ENCODE measurements at regions not wholly inside any gene's neighbourhood (a gene's known extent, or its start where the extent isn't known, plus 50 kb on each side); places are given as distances from the start of the nearest gene placed in this dataset.
A peak's percentile ranks its signal among the peaks of the same experiment; 100 is the strongest.

- Histone ChIP-seq H3F3A (ENCODE audit: control insufficient read depth, insufficient read depth) (no peaks in the 10 kb centered on the region), H3K9me2 (replicated peaks; ENCODE audit: control insufficient read depth, low read length) (no peaks in the 10 kb centered on the region), H4K20me1 (ENCODE audit: control insufficient read depth, insufficient read depth, low read depth, low read length) (no peaks in the 10 kb centered on the region), H3K4me1 (ENCODE audit: control insufficient read depth, low read length) (0 out of 2 replicates have a peak, but pooled peaks cover 3% of the 10 kb centered on the region), H3K36me3 (ENCODE audit: control insufficient read depth, low read length) (no peaks in the 10 kb centered on the region), H3K79me2 (ENCODE audit: control insufficient read depth, low read length) (no peaks in the 10 kb centered on the region), H3K27me3 (ENCODE audit: control insufficient read depth, low read length) (no peaks in the 10 kb centered on the region), H3K9me3 (ENCODE audit: control insufficient read depth, insufficient read depth, low read length) (no peaks in the 10 kb centered on the region), H3K27ac (ENCODE audit: low read depth, low read length) (no peak overlapping the region), H3K4me3 (ENCODE audit: low read length) (no peak overlapping the region), H3K4me2 (ENCODE audit: low read length) (no peak overlapping the region)
- TF ChIP-seq EZH2phosphoT487 (IDR thresholded peaks at IDR 0.05; ENCODE audit: borderline replicate concordance, low read length) = no peak
- no peak for TF ChIP-seq CTCF (IDR thresholded peaks at IDR 0.05; ENCODE audit: low read depth, low read length, poor library complexity, severe bottlenecking)
Observed at GRCh38 chr12:58342736-58343135, 401.4 kb downstream of the ATP23 start.

- Histone ChIP-seq H3K27ac (ENCODE audit: low read depth, low read length) (no peak overlapping the region), H3K36me3 (ENCODE audit: control insufficient read depth, low read length) (no peaks in the 10 kb centered on the region), H3K9me2 (replicated peaks; ENCODE audit: control insufficient read depth, low read length) (no peaks in the 10 kb centered on the region), H3K9me3 (ENCODE audit: control insufficient read depth, insufficient read depth, low read length) (no peaks in the 10 kb centered on the region), H3F3A (ENCODE audit: control insufficient read depth, insufficient read depth) (no peaks in the 10 kb centered on the region), H3K4me2 (ENCODE audit: low read length) (no peak overlapping the region), H3K27me3 (ENCODE audit: control insufficient read depth, low read length) (no peaks in the 10 kb centered on the region), H4K20me1 (ENCODE audit: control insufficient read depth, insufficient read depth, low read depth, low read length) (no peaks in the 10 kb centered on the region), H3K4me3 (ENCODE audit: low read length) (no peak overlapping the region), H3K4me1 (ENCODE audit: control insufficient read depth, low read length) (0 out of 2 replicates have a peak, but pooled peaks cover 3% of the 10 kb centered on the region), H3K79me2 (ENCODE audit: control insufficient read depth, low read length) (no peaks in the 10 kb centered on the region)
- TF ChIP-seq CTCF (IDR thresholded peaks at IDR 0.05; ENCODE audit: low read depth, low read length, poor library complexity, severe bottlenecking) (peak; percentile 70), EZH2phosphoT487 (IDR thresholded peaks at IDR 0.05; ENCODE audit: borderline replicate concordance, low read length) (no peak)
Observed at GRCh38 chr12:58346032-58346632, 404.8 kb downstream of the ATP23 start.

GRCh38 chr12:58347188-58347587 is 405.8 kb downstream of the ATP23 start:
- no peaks in the 10 kb centered on the region for H3K27me3 ChIP-seq (ENCODE audit: control insufficient read depth, low read length)
- no peak overlapping the region for H3K27ac ChIP-seq (ENCODE audit: low read depth, low read length)
- no peaks in the 10 kb centered on the region for H4K20me1 ChIP-seq (ENCODE audit: control insufficient read depth, insufficient read depth, low read depth, low read length)
- no peaks in the 10 kb centered on the region for H3K36me3 ChIP-seq (ENCODE audit: control insufficient read depth, low read length)
- TF ChIP-seq CTCF (IDR thresholded peaks at IDR 0.05; ENCODE audit: low read depth, low read length, poor library complexity, severe bottlenecking) = no peak
- TF ChIP-seq EZH2phosphoT487 (IDR thresholded peaks at IDR 0.05; ENCODE audit: borderline replicate concordance, low read length) = no peak
- H3K9me2 ChIP-seq (replicated peaks; ENCODE audit: control insufficient read depth, low read length) = no peaks in the 10 kb centered on the region
- H3F3A ChIP-seq (ENCODE audit: control insufficient read depth, insufficient read depth) = no peaks in the 10 kb centered on the region
- H3K4me1 ChIP-seq (ENCODE audit: control insufficient read depth, low read length) = no peaks in the 10 kb centered on the region
- no peaks in the 10 kb centered on the region for H3K9me3 ChIP-seq (ENCODE audit: control insufficient read depth, insufficient read depth, low read length)
- no peaks in the 10 kb centered on the region for H3K79me2 ChIP-seq (ENCODE audit: control insufficient read depth, low read length)
- H3K4me3 ChIP-seq (ENCODE audit: low read length) = no peak overlapping the region
- no peak overlapping the region for H3K4me2 ChIP-seq (ENCODE audit: low read length)

Data from DOHH2 (cell line).